PFSK-1 (cell line): ENCODE measurements at regions not wholly inside any gene's neighbourhood (a gene's known extent, or its start where the extent isn't known, plus 50 kb on each side); places are given as distances from the start of the nearest gene placed in this dataset.

Experiments
- FOXP2 ChIP-seq: optimal IDR thresholded peaks from 2 replicates; pipeline ENCODE3; 2011; ENCODE audit warnings: borderline replicate concordance, control low read depth, inconsistent platforms; ENCODE audit not compliant: insufficient read depth; ENCODE audit errors: extremely low read length, extremely low read depth
- POLR2AphosphoS5 ChIP-seq: IDR thresholded peaks from 2 replicates; pipeline ENCODE4 v1.6.1; 2012; ENCODE audit warnings: low read depth, mild to moderate bottlenecking, control low read depth, low read length, moderate library complexity
- SIN3A ChIP-seq: IDR thresholded peaks from 2 replicates; pipeline ENCODE4 v1.6.1; 2012; ENCODE audit warnings: mild to moderate bottlenecking, low read length, moderate library complexity, borderline replicate concordance; ENCODE audit not compliant: insufficient read depth
- TAF1 ChIP-seq: IDR thresholded peaks from 2 replicates; pipeline ENCODE4 v1.6.1; 2012; ENCODE audit warnings: low read length, control low read depth, borderline replicate concordance; ENCODE audit not compliant: insufficient read depth
- TF ChIP-seq, protein P1 (sequence below), 2 experiments: IDR thresholded peaks; 2 replicates each; pipeline versions ENCODE4 v1.6.1 to v1.8.0; 2011 to 2012; ENCODE audit warnings: low read depth in 2 of 2, low read length in 2 of 2, control low read depth in 1 of 2, inconsistent platforms in 1 of 2, mild to moderate bottlenecking in 1 of 2, moderate library complexity in 1 of 2; ENCODE audit not compliant: insufficient read depth in 1 of 2

DNA sequence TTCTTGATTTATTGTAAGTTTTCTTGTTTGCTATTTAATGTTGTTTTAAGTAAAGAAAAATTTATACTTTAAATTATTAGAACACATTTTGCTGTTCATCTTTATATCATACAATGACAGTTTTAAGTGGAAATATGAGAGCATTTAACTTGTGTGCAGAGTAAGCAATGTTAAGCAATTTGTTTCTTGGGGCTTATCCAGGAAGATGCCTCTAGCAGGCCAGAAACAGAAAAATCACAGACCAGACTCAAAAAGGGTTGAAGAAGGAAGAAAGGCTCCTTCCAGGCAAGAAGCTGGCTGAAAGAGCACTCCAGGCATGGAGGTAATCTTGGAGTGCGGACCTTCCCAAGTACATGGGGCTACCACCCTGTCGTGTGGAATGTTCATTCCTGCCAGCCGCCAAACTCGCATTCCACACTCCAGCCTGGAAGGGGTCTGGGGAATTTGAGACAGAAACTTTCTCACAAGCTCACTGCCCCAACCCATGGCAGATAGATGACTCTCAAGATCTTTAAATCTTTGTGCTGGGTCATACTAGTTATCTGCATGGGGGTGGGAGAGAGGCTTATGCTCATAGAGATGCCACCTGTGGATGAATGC lies 1521.3 kb upstream of the AGA start:
- TF ChIP-seq SIN3A (no peak), TAF1 (no peak), FOXP2 (no peak), POLR2AphosphoS5 (no peak)
- TF ChIP-seq, protein P1, sequence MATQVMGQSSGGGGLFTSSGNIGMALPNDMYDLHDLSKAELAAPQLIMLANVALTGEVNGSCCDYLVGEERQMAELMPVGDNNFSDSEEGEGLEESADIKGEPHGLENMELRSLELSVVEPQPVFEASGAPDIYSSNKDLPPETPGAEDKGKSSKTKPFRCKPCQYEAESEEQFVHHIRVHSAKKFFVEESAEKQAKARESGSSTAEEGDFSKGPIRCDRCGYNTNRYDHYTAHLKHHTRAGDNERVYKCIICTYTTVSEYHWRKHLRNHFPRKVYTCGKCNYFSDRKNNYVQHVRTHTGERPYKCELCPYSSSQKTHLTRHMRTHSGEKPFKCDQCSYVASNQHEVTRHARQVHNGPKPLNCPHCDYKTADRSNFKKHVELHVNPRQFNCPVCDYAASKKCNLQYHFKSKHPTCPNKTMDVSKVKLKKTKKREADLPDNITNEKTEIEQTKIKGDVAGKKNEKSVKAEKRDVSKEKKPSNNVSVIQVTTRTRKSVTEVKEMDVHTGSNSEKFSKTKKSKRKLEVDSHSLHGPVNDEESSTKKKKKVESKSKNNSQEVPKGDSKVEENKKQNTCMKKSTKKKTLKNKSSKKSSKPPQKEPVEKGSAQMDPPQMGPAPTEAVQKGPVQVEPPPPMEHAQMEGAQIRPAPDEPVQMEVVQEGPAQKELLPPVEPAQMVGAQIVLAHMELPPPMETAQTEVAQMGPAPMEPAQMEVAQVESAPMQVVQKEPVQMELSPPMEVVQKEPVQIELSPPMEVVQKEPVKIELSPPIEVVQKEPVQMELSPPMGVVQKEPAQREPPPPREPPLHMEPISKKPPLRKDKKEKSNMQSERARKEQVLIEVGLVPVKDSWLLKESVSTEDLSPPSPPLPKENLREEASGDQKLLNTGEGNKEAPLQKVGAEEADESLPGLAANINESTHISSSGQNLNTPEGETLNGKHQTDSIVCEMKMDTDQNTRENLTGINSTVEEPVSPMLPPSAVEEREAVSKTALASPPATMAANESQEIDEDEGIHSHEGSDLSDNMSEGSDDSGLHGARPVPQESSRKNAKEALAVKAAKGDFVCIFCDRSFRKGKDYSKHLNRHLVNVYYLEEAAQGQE (IDR thresholded peaks at IDR 0.05; ENCODE audit: insufficient read depth in 1 of 2, low read depth in 2 of 2, low read length in 2 of 2) = no peak
